GM21360 (cell line): ENCODE measurements at regions not wholly inside any gene's neighbourhood (a gene's known extent, or its start where the extent isn't known, plus 50 kb on each side); places are given as distances from the start of the nearest gene placed in this dataset.

Source experiments
- ATAC-seq: cut with Tn5 transposase; IDR thresholded peaks from one replicate; pipeline ENCODE4 v1.9.1; 2021; ENCODE audit warnings: mild to moderate bottlenecking, moderate library complexity; ENCODE audit not compliant: unreplicated experiment

- ATAC-seq: no peak
Observed at GRCh38 chr4:71151054-71151453, 157.6 kb downstream of the DCK start.

- ATAC-seq: no peak
Observed at GRCh38 chr4:71156616-71157015, 163.2 kb downstream of the DCK start.

GRCh38 chr4:71162386-71162785 lies 168.9 kb downstream of the DCK start:
- ATAC-seq: no peak

- ATAC-seq: no peak
Observed at GRCh38 chr4:71163317-71163716, 169.9 kb downstream of the DCK start.

- ATAC-seq: no peak
Observed at GRCh38 chr4:71167083-71167482, 171.7 kb upstream of the SLC4A4 start.

- no peak for ATAC-seq
Observed at GRCh38 chr4:71171592-71171991, 167.2 kb upstream of the SLC4A4 start.

- no peak for ATAC-seq
Observed at GRCh38 chr4:71181332-71181731, 157.5 kb upstream of the SLC4A4 start.

GRCh38 chr4:71184195-71184781 lies 154.5 kb upstream of the SLC4A4 start:
- ATAC-seq: peak; percentile 78

GRCh38 chr4:71185037-71185436 lies 153.8 kb upstream of the SLC4A4 start:
- no peak for ATAC-seq

GRCh38 chr4:71186257-71186565 lies 152.6 kb upstream of the SLC4A4 start:
- no peak for ATAC-seq

- no peak for ATAC-seq
Observed at GRCh38 chr4:71186566-71187403, 152.0 kb upstream of the SLC4A4 start.

GRCh38 chr4:71187404-71188155 lies 151.2 kb upstream of the SLC4A4 start:
- ATAC-seq: no peak

GRCh38 chr4:71188156-71188640 lies 150.6 kb upstream of the SLC4A4 start:
- no peak for ATAC-seq

GRCh38 chr4:71188951-71189350 lies 149.9 kb upstream of the SLC4A4 start:
- no peak for ATAC-seq

GRCh38 chr4:71189471-71189870 lies 149.3 kb upstream of the SLC4A4 start:
- no peak for ATAC-seq

GRCh38 chr4:71194454-71194853 lies 144.4 kb upstream of the SLC4A4 start:
- no peak for ATAC-seq

GRCh38 chr4:71195924-71196323 lies 142.9 kb upstream of the SLC4A4 start:
- ATAC-seq: no peak

GRCh38 chr4:71198958-71199357 lies 139.9 kb upstream of the SLC4A4 start:
- no peak for ATAC-seq

GRCh38 chr4:71201057-71201456 lies 137.8 kb upstream of the SLC4A4 start:
- no peak for ATAC-seq

GRCh38 chr4:71201817-71202576 lies 136.8 kb upstream of the SLC4A4 start:
- ATAC-seq: no peak

GRCh38 chr4:71202705-71203104 lies 136.1 kb upstream of the SLC4A4 start:
- no peak for ATAC-seq
